H9 (cell line): ENCODE measurements at regions not wholly inside any gene's neighbourhood (a gene's known extent, or its start where the extent isn't known, plus 50 kb on each side); places are given as distances from the start of the nearest gene placed in this dataset.
A peak's percentile ranks its signal among the peaks of the same experiment; 100 is the strongest.
"Not testable (repeated sequence)": the region's sequence is repeated elsewhere in the genome, so short reads cannot be mapped to it uniquely, and the experiment has no call there.

Experiments
- DNase-seq: peaks from one replicate; pipeline ENCODE4 v3.0.0-alpha.2; 2017
- H2AFZ ChIP-seq: one replicate; pipeline ENCODE4 v1.6.1; 2013; ENCODE audit warnings: mild to moderate bottlenecking, low read length, control low read depth, moderate library complexity
- H2AK5ac ChIP-seq: 2 replicates; pipeline ENCODE4 v1.6.1; 2013; ENCODE audit warnings: low read length, control low read depth, mixed read lengths; ENCODE audit not compliant: insufficient read length
- H2BK120ac ChIP-seq: one replicate; pipeline ENCODE4 v1.6.1; 2013; ENCODE audit warnings: low read depth, mild to moderate bottlenecking, low read length, control low read depth, inconsistent platforms; ENCODE audit not compliant: poor library complexity, severe bottlenecking
- H2BK12ac ChIP-seq: 2 replicates; pipeline ENCODE4 v1.6.1; 2013; ENCODE audit warnings: low read length, control low read depth, mixed read lengths, low read depth; ENCODE audit not compliant: insufficient read length
- H2BK15ac ChIP-seq: 2 replicates; pipeline ENCODE4 v1.6.1; 2013; ENCODE audit warnings: low read depth, low read length, control low read depth
- H2BK20ac ChIP-seq: one replicate; pipeline ENCODE4 v1.6.1; 2013; ENCODE audit warnings: low read depth, mild to moderate bottlenecking, low read length, control low read depth, inconsistent platforms; ENCODE audit not compliant: poor library complexity, severe bottlenecking
- H2BK5ac ChIP-seq: 2 replicates; pipeline ENCODE4 v1.6.1; 2013; ENCODE audit warnings: low read length, control low read depth, mixed read lengths; ENCODE audit not compliant: insufficient read length
- H3K14ac ChIP-seq: 2 replicates; pipeline ENCODE4 v1.6.1; 2013; ENCODE audit warnings: low read length, control low read depth; ENCODE audit not compliant: insufficient read depth
- H3K18ac ChIP-seq: 2 replicates; pipeline ENCODE4 v1.6.1; 2013; ENCODE audit warnings: low read depth, mild to moderate bottlenecking, mixed read lengths, low read length, control low read depth; ENCODE audit not compliant: insufficient read length
- H3K23ac ChIP-seq: 2 replicates; pipeline ENCODE4 v1.6.1; 2013; ENCODE audit warnings: low read length, control low read depth, mixed read lengths, low read depth; ENCODE audit not compliant: insufficient read length
- H3K23me2 ChIP-seq: 2 replicates; pipeline ENCODE4 v1.6.1; 2013; ENCODE audit warnings: low read depth, mild to moderate bottlenecking, mixed read lengths, low read length, control low read depth; ENCODE audit not compliant: insufficient read length, poor library complexity, severe bottlenecking
- H3K27ac ChIP-seq: 2 replicates; pipeline ENCODE4 v1.5.1; 2013; ENCODE audit warnings: low read length, control low read depth, mixed read lengths, low read depth; ENCODE audit not compliant: insufficient read length
- H3K27me3 ChIP-seq: 2 replicates; pipeline ENCODE4 v1.6.1; 2013; ENCODE audit warnings: low read length, control low read depth, inconsistent platforms; ENCODE audit not compliant: insufficient read depth
- H3K4ac ChIP-seq: 2 replicates; pipeline ENCODE4 v1.6.1; 2013; ENCODE audit warnings: low read depth, mild to moderate bottlenecking, control low read depth, inconsistent platforms, low read length, moderate library complexity
- H3K4me1 ChIP-seq: 2 replicates; pipeline ENCODE4 v1.6.1; 2013; ENCODE audit warnings: low read length, control low read depth, inconsistent platforms; ENCODE audit not compliant: insufficient read depth
- H3K4me2 ChIP-seq: 2 replicates; pipeline ENCODE4 v1.6.1; 2013; ENCODE audit warnings: low read length, control low read depth, mixed read lengths; ENCODE audit not compliant: insufficient read length, insufficient read depth
- H3K56ac ChIP-seq: 2 replicates; pipeline ENCODE4 v1.6.1; 2013; ENCODE audit warnings: low read depth, mild to moderate bottlenecking, mixed read lengths, low read length, control low read depth; ENCODE audit not compliant: insufficient read length
- H3K79me1 ChIP-seq: 2 replicates; pipeline ENCODE4 v1.6.1; 2013; ENCODE audit warnings: low read depth, mild to moderate bottlenecking, moderate library complexity, low read length, control low read depth, inconsistent platforms; ENCODE audit not compliant: insufficient read depth, poor library complexity, severe bottlenecking
- H3K79me2 ChIP-seq: 2 replicates; pipeline ENCODE4 v1.6.1; 2013; ENCODE audit warnings: low read length, control low read depth, inconsistent platforms; ENCODE audit not compliant: insufficient read depth
- H3K9ac ChIP-seq: 2 replicates; pipeline ENCODE4 v1.6.1; 2013; ENCODE audit warnings: low read length, control low read depth, mixed read lengths; ENCODE audit not compliant: insufficient read length; ENCODE audit errors: extremely low read depth
- H3K9me3 ChIP-seq: one replicate; pipeline ENCODE4 v1.6.1; 2013; ENCODE audit warnings: low read depth, low read length, inconsistent platforms; ENCODE audit not compliant: control insufficient read depth
- H3T11ph ChIP-seq: one replicate; pipeline ENCODE4 v1.6.1; 2013; ENCODE audit warnings: mild to moderate bottlenecking, low read length, control low read depth, inconsistent platforms
- H4K20me1 ChIP-seq: one replicate; pipeline ENCODE4 v1.6.1; 2013; ENCODE audit not compliant: control insufficient read depth, insufficient read length, insufficient read depth
- H4K5ac ChIP-seq: 2 replicates; pipeline ENCODE4 v1.6.1; 2013; ENCODE audit warnings: low read depth, mild to moderate bottlenecking, mixed read lengths, low read length, control low read depth; ENCODE audit not compliant: insufficient read length
- H4K8ac ChIP-seq: replicated peaks from 2 replicates; pipeline ENCODE4 v1.6.1; 2013; ENCODE audit warnings: low read length, control low read depth, mixed read lengths, low read depth; ENCODE audit not compliant: insufficient read length
- H4K91ac ChIP-seq: 2 replicates; pipeline ENCODE4 v1.6.1; 2013; ENCODE audit warnings: low read depth, mild to moderate bottlenecking, moderate library complexity, mixed read lengths, low read length, control low read depth; ENCODE audit not compliant: insufficient read length
- H3K27ac Mint-ChIP-seq, 3 experiments: 2 replicates in 2 of 3; 3 replicates in 1 of 3; pipeline ENCODE4 v1.8.0; 2020 to 2021; ENCODE audit warnings: mixed read lengths in 3 of 3, mild to moderate bottlenecking in 1 of 3, moderate library complexity in 1 of 3
- H3K27me3 Mint-ChIP-seq: 2 replicates; pipeline ENCODE4 v1.8.0; 2021; ENCODE audit warnings: low read depth, mild to moderate bottlenecking, moderate library complexity, mixed read lengths
- H3K36me3 Mint-ChIP-seq, 3 experiments: 2 replicates in 2 of 3; 3 replicates in 1 of 3; pipeline ENCODE4 v1.8.0; 2020 to 2021; ENCODE audit warnings: low read depth in 3 of 3, mixed read lengths in 3 of 3; ENCODE audit not compliant: insufficient read depth in 1 of 3
- H3K4me1 Mint-ChIP-seq, 2 experiments: 2 replicates each; pipeline ENCODE4 v1.8.0; 2020; ENCODE audit warnings: mixed read lengths in 2 of 2
- H3K4me3 Mint-ChIP-seq, 2 experiments: 2 replicates in 1 of 2; 3 replicates in 1 of 2; pipeline ENCODE4 v1.8.0; 2020 to 2021; ENCODE audit warnings: mild to moderate bottlenecking in 2 of 2, mixed read lengths in 2 of 2, moderate library complexity in 1 of 2
- H3K9me3 Mint-ChIP-seq, 2 experiments: 2 replicates in 1 of 2; 3 replicates in 1 of 2; pipeline ENCODE4 v1.8.0; 2020; ENCODE audit warnings: mild to moderate bottlenecking in 2 of 2, mixed read lengths in 2 of 2, moderate library complexity in 1 of 2
- CTCF ChIP-seq: fragments of 200-600 bp; sonication (generic); conservative IDR thresholded peaks from 3 replicates; pipeline ENCODE4 v1.8.0; 2021; ENCODE audit warnings: antibody characterized with exemption, mild to moderate bottlenecking
- WGBS: extraction: QIAGEN DNeasy Blood & Tissue Kit; methylation state at CpG from one replicate; pipeline ENCODE4 v1.1.7; 2013; ENCODE audit warnings: missing lambda C conversion rate, low lambda C conversion rate, mixed read lengths; ENCODE audit not compliant: insufficient read length; ENCODE audit errors: extremely low coverage; 5-methylcytosine and 5-hydroxymethylcytosine counted together

DNA sequence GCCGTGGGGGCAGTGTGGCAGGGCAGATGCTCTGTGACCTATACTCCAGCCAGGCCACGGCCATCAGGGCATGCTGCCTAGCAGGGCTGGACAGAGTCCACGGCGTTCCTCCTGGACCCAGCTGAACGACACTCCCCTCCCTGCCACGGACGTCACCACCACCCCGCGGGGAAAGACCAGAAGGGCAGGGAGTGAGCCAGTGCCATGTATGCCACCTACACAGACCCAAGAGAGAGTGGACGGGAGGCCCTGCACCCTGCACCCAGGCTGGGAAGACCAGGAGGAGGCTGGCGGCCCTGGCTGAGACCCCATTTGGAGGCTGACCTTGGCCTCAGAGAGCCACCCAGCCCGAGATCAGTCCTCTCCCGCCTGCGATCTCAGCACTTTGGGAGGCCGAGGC, 101.9 kb downstream of the FAM53A start:
- DNase-seq = no peak
- H3K36me3 Mint-ChIP-seq = no peaks in the 10 kb centered on the region; a peak in 2 of 7 replicates
- no CpG with 5 or more reads among the region's 15 CpGs for WGBS

GRCh38 chr4:1581164-1581894, 102.8 kb downstream of the FAM53A start:
- not testable (repeated sequence) for H3K56ac ChIP-seq, H3K14ac ChIP-seq, H3K27ac ChIP-seq, H3K27me3 ChIP-seq, H3K9me3 ChIP-seq, H3K9ac ChIP-seq, H2AK5ac ChIP-seq, H3T11ph ChIP-seq, H4K20me1 ChIP-seq, H4K5ac ChIP-seq, H2BK20ac ChIP-seq, H3K4me2 ChIP-seq, H3K18ac ChIP-seq, H3K23ac ChIP-seq, H4K91ac ChIP-seq, H4K8ac ChIP-seq, H2BK15ac ChIP-seq, H3K27me3 Mint-ChIP-seq, H3K23me2 ChIP-seq, H2BK120ac ChIP-seq, H3K79me2 ChIP-seq, H3K36me3 Mint-ChIP-seq, H3K9me3 Mint-ChIP-seq, H3K79me1 ChIP-seq, H2BK5ac ChIP-seq, H3K4me1 ChIP-seq, H2BK12ac ChIP-seq, H3K4ac ChIP-seq, H2AFZ ChIP-seq
- DNase-seq = peak; percentile 96
- no CpG with 5 or more reads among the region's 15 CpGs for WGBS
- H3K27ac Mint-ChIP-seq = peak overlapping the region in 2 of 3 experiments; percentile 23 to 61; a peak in 2 of 7 replicates
- peaks cover 8 to 23% of the 10 kb centered on the region in 2 experiments for H3K4me1 Mint-ChIP-seq
- peak overlapping the region in 1 of 2 experiments; percentile 31; a peak in 2 of 5 replicates for H3K4me3 Mint-ChIP-seq

More for the DNA sequence above, 101.9 kb downstream of the FAM53A start:
- Mint-ChIP-seq H3K27me3 (peaks cover 12% of the 10 kb centered on the region), H3K9me3 (peaks cover 2 to 5% of the 10 kb centered on the region in 2 experiments; a peak in 3 of 5 replicates), H3K4me3 (no peak overlapping the region), H3K27ac (no peak overlapping the region), H3K4me1 (peaks cover 6 to 14% of the 10 kb centered on the region in 2 experiments)
- Histone ChIP-seq H2AFZ (no peak overlapping the region), H3K27ac (no peak overlapping the region), H3K4ac (no peak overlapping the region), H4K5ac (no peak overlapping the region), H2AK5ac (no peak overlapping the region), H3K79me2 (no peaks in the 10 kb centered on the region), H2BK15ac (no peak overlapping the region), H3K9me3 (no peaks in the 10 kb centered on the region), H3K4me2 (no peak overlapping the region), H4K20me1 (no peaks in the 10 kb centered on the region), H2BK5ac (no peak overlapping the region), H4K8ac (no peak overlapping the region), H3K4me1 (no peaks in the 10 kb centered on the region), H3T11ph (no peak overlapping the region), H2BK120ac (no peak overlapping the region), H4K91ac (no peak overlapping the region), H3K18ac (no peak overlapping the region), H3K14ac (no peak overlapping the region), H2BK20ac (no peak overlapping the region), H2BK12ac (no peak overlapping the region), H3K27me3 (no peaks in the 10 kb centered on the region), H3K23me2 (peaks cover 9% of the 10 kb centered on the region), H3K79me1 (no peaks in the 10 kb centered on the region), H3K9ac (no peak overlapping the region), H3K23ac (no peak overlapping the region), H3K56ac (no peak overlapping the region)
- TF ChIP-seq CTCF = no peak
